ENCODE measurements at regions not wholly inside any gene's neighbourhood (a gene's known extent, or its start where the extent isn't known, plus 50 kb on each side); places are given as distances from the start of the nearest gene placed in this dataset.

GRCh38 chr2:133661392-133661791, 93.1 kb upstream of the NCKAP5 start:
- ChIA-PET RAD21 (ENCODE audit: unreplicated experiment) (no interaction called here), SMC1A (ENCODE audit: uncharacterized antibody, unreplicated experiment) (interaction anchor here (0.6 kb wide), 1 partner anchor 30 kb away, joined by 3 read pairs; no protein-coding TSS in a partner anchor), POLR2A (no interaction called here), CTCF (no interaction called here)
- Histone ChIP-seq H3K4me3 (no peak overlapping the region), H3K4me1 (ENCODE audit: control insufficient read depth, insufficient read depth, low read length) (no peaks in the 10 kb centered on the region), H4K20me1 (ENCODE audit: control insufficient read depth, insufficient read depth) (no peaks in the 10 kb centered on the region), H3K27me3 (replicated peaks in 1 of 2; ENCODE audit: control insufficient read depth in 2 of 2, insufficient read depth in 2 of 2, low read length in 1 of 2) (no peaks in the 10 kb centered on the region; a peak in 1 of 4 replicates), H3K36me3 (ENCODE audit: control insufficient read depth in 2 of 2, insufficient read depth in 2 of 2, low read length in 1 of 2) (no peaks in the 10 kb centered on the region), H3K27ac (ENCODE audit: control insufficient read depth, insufficient read depth) (no peak overlapping the region), H3K79me2 (ENCODE audit: control insufficient read depth, insufficient read depth, low read length) (no peaks in the 10 kb centered on the region), H3K9me3 (replicated peaks; ENCODE audit: control insufficient read depth, insufficient read depth, low read length) (no peaks in the 10 kb centered on the region), H3K4me2 (ENCODE audit: control insufficient read depth, insufficient read depth) (no peak overlapping the region), H3K9ac (ENCODE audit: control insufficient read depth, insufficient read depth, low read length) (no peak overlapping the region), H2AFZ (ENCODE audit: control insufficient read depth, low read depth, low read length) (no peak overlapping the region)
- FAIRE-seq (no peak), DNase-seq (ENCODE audit: low read depth, low spot score) (no peak), ATAC-seq (no peak)
- TF ChIP-seq NBN (IDR thresholded peaks at IDR 0.05) (no peak), PKNOX1 (IDR thresholded peaks at IDR 0.05) (no peak), REST (IDR thresholded peaks at IDR 0.05; ENCODE audit: low read depth, low read length) (no peak), SREBF2 (IDR thresholded peaks at IDR 0.05; ENCODE audit: low read length) (no peak), NFYA (IDR thresholded peaks at IDR 0.05; ENCODE audit: borderline replicate concordance, low read depth, low read length) (no peak), TCF3 (IDR thresholded peaks at IDR 0.05; ENCODE audit: borderline replicate concordance, insufficient read depth, low read depth, low read length) (no peak), ZNF207 (IDR thresholded peaks at IDR 0.05; ENCODE audit: borderline replicate concordance) (no peak), SMARCA5 (IDR thresholded peaks at IDR 0.05) (no peak), KDM1A (IDR thresholded peaks at IDR 0.05; ENCODE audit: borderline replicate concordance) (no peak), BCL3 (IDR thresholded peaks at IDR 0.05; ENCODE audit: borderline replicate concordance, insufficient read depth, low read depth, low read length, poor library complexity, severe bottlenecking) (no peak), HDAC2 (IDR thresholded peaks at IDR 0.05) (no peak), IKZF1 (conservative IDR thresholded peaks at IDR 0.05) (no peak), NKRF (conservative IDR thresholded peaks at IDR 0.05) (no peak), IRF5 (IDR thresholded peaks at IDR 0.05; ENCODE audit: borderline replicate concordance) (no peak), CHD4 (IDR thresholded peaks at IDR 0.05) (no peak)
- in situ Hi-C loops (cut with MboI): no loop called here
- BruUV-seq (replicated peaks): no TSS peak
- intact Hi-C loops (cut with micrococcal nuclease; ENCODE audit: unreplicated experiment): no loop called here
- WGBS (ENCODE audit: insufficient coverage, insufficient replicate concordance, low lambda C conversion rate, missing lambda C conversion rate): 65% methylated on average over 4 of the region's 4 CpGs

Data from GM12878 (cell line).